Cardiac muscle cell (in vitro differentiated cells and primary cell): ENCODE measurements at regions not wholly inside any gene's neighbourhood (a gene's known extent, or its start where the extent isn't known, plus 50 kb on each side); places are given as distances from the start of the nearest gene placed in this dataset.

ENCODE experiments used
- DNase-seq, 2 donors: peaks; one replicate each; pipeline versions ENCODE4 v3.0.0 to v3.0.0-alpha.2; 2010 to 2017; ENCODE audit warnings: low read depth in 1 of 2, low spot score in 1 of 2
- H3K27ac ChIP-seq: fragments of 200-600 bp; sonication (generic); 2 replicates; pipeline ENCODE4 v1.5.1; 2016
- H3K27me3 ChIP-seq: fragments of 200-600 bp; sonication (generic); 2 replicates; pipeline ENCODE4 v1.6.0; 2016; ENCODE audit warnings: control low read depth
- H3K36me3 ChIP-seq: fragments of 200-600 bp; sonication (generic); 2 replicates; pipeline ENCODE4 v1.5.1; 2016; ENCODE audit warnings: control low read depth
- H3K4me1 ChIP-seq: fragments of 200-600 bp; sonication (generic); 2 replicates; pipeline ENCODE4 v1.8.1; 2017; ENCODE audit warnings: low read depth, mild to moderate bottlenecking, mixed run types
- H3K4me3 ChIP-seq: fragments of 200-600 bp; sonication (generic); 2 replicates; pipeline ENCODE4 v1.5.1; 2016; ENCODE audit warnings: mild to moderate bottlenecking
- H3K9me3 ChIP-seq: fragments of 200-600 bp; sonication (generic); 2 replicates; pipeline ENCODE4 v1.5.1; 2017; ENCODE audit warnings: low read depth, mild to moderate bottlenecking, control low read depth
- TF ChIP-seq, protein P1 (sequence below): IDR thresholded peaks from 2 replicates; pipeline ENCODE4 v1.5.1; 2012; ENCODE audit warnings: low read depth, mild to moderate bottlenecking, low read length

DNA sequence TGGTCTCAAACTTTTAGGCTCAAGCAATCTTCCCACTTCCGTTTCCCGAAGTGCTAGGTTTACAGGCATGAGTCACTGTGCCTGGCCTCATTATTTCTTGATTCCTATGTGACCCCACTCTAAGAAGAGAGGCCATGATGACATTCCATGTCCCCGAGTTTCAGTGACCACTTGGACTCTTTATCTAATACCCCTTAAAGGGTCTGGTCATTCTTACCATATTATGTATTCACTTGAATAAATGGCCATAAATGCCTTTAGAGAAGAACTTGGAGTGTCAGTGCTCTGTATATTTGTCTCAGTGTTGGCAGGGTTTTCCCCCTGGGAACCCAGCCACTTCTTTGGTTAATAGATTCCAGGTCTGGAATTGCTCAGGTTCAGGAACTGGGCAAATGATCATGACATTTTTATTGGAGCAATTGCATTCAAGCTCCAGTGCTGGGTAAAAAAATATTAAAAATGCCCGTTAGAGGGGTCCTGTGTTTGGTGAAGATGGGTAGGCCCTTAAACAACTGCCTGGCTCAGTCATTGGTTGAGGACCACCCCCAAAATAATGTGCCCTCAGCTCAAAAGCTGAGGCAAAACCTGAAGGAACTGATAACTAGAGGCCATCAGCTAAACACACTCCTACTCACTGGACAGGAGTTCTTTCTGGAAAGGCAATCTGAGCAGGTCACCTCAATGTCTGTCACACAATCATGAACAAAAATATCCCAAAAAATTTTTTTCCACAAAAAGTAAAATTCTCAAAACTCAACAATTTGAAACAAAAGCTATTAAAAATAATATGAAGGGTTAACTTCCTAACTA lies 186.6 kb upstream of the ZNF608 start:
- DNase-seq: peak in 1 of 2 donors; percentile 57

DNA sequence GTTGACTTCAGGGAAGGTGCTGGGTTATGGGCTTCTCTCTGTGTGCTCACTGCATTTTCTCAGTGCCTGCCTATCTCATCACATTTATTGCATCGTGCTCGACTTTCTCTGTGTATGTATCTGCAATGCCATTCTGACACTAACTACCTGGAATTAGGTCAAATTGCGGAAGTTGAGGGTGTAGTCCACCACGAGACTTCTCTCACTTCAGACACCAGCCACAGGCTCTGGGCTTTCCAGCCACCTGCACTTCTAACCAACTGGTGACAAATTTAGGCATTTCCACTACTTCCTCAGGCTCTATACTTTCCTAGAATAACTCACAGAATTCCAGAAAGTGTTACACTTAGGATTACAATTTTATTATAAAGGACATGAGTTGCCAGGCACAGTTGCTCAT lies 188.6 kb upstream of the ZNF608 start:
- TF ChIP-seq, protein P1, sequence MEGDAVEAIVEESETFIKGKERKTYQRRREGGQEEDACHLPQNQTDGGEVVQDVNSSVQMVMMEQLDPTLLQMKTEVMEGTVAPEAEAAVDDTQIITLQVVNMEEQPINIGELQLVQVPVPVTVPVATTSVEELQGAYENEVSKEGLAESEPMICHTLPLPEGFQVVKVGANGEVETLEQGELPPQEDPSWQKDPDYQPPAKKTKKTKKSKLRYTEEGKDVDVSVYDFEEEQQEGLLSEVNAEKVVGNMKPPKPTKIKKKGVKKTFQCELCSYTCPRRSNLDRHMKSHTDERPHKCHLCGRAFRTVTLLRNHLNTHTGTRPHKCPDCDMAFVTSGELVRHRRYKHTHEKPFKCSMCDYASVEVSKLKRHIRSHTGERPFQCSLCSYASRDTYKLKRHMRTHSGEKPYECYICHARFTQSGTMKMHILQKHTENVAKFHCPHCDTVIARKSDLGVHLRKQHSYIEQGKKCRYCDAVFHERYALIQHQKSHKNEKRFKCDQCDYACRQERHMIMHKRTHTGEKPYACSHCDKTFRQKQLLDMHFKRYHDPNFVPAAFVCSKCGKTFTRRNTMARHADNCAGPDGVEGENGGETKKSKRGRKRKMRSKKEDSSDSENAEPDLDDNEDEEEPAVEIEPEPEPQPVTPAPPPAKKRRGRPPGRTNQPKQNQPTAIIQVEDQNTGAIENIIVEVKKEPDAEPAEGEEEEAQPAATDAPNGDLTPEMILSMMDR: no peak
- Histone ChIP-seq H3K27ac (no peak overlapping the region), H3K27me3 (no peaks in the 10 kb centered on the region), H3K4me3 (no peak overlapping the region), H3K4me1 (no peaks in the 10 kb centered on the region), H3K36me3 (no peaks in the 10 kb centered on the region), H3K9me3 (no peaks in the 10 kb centered on the region)
- DNase-seq: no peak

More for the DNA sequence above, 186.6 kb upstream of the ZNF608 start:
- Histone ChIP-seq H3K36me3 (no peaks in the 10 kb centered on the region), H3K4me1 (no peaks in the 10 kb centered on the region), H3K27me3 (no peaks in the 10 kb centered on the region), H3K4me3 (no peak overlapping the region), H3K27ac (no peak overlapping the region), H3K9me3 (no peaks in the 10 kb centered on the region)
- TF ChIP-seq, protein P1: no peak

DNA sequence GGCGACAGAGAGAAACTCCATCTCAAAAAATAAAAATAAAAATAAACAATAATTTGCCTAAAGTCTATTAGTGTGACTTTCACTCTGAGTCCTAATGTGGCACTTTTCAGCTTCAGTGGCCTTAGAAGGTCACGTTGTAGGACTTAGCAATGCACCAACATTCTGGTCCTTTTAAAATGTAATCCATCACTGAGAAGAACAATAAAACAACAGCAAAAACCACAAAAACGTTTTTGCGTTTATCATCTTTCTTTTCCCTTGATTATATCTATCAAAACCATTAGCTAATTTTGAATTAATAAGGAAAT lies 190.1 kb upstream of the ZNF608 start:
- Histone ChIP-seq H3K9me3 (no peaks in the 10 kb centered on the region), H3K4me1 (no peaks in the 10 kb centered on the region), H3K36me3 (no peaks in the 10 kb centered on the region), H3K27me3 (no peaks in the 10 kb centered on the region), H3K27ac (no peak overlapping the region), H3K4me3 (no peak overlapping the region)
- TF ChIP-seq, protein P1: no peak
- DNase-seq: no peak

DNA sequence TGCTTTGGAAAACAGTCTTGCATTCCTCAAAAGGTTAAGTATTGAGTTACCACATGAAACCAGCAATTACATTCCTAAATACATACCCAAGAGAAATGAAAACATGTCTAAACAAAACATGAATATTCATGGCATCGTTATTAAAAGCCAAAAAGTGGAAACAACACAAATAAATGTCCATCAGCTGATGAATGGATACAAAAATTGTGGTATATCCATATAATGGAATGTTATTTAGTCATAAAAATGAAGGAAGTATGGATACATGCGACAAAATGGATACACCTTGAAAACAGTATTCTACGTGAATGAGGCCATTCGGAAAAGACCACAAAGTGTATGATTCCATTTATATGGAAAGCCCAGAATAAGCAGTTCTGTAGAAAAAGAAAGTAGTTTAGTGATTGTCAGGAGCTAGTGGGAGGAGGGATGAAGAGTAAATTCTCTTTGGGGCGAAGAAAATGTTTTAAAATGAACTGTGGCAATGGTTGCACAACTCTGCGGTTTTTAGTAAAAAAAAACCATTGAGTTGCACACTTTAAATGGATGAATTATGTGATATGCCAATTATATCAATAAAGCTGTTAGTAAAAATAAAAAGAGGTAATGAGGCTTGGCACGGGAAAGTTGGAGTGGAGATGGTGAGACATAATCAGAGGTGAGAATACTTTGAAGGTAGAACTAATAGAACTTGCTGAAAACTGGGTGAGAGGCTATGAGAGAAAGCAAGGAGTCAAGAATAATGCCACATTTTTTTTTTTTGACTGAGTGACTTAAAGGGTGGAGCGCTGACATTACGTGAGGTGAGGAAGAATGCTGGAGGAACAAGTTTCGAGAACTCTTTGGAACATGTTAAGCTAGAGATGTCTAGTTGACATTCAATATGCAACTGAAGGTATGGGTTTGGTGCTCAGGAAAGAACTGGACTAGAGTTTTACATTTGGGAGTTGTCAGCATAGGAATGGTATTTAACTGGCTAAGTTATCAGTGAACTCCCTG lies 194.9 kb upstream of the ZNF608 start:
- Histone ChIP-seq H3K27me3 (no peaks in the 10 kb centered on the region), H3K27ac (no peak overlapping the region), H3K4me3 (no peak overlapping the region), H3K9me3 (no peaks in the 10 kb centered on the region), H3K4me1 (no peaks in the 10 kb centered on the region), H3K36me3 (no peaks in the 10 kb centered on the region)
- TF ChIP-seq, protein P1: no peak
- DNase-seq: no peak

DNA sequence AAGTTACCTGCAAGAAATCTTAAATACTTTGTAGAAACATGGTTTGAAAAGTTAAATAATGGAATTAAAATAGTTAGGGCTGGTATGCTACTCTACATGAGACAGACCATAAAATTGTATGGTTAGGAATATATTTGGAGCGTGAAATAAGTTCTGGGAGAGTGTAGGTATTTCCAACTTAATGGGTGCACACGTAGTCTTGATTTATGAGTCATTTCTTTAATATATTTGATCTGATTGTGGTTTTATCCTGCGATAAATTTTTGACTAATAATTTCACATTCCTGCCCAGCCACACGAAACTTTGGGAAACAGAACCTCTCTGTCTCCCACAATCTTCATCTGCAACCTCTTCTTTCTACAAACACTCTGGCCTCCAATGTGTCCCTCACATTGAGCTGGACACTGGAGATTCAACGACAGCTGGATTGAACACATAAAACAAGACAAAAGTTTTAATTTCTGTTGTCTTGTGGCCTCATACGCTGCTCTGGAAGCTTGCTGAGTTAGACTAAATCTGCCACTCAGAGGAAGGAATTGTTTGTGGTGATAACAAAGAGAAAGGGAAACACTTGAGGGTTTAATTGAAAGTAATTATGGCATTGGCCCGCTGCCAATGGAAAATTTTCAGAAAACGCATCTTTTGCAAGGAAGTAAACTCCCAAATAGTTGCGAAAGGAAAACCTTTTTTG lies 201.8 kb upstream of the ZNF608 start:
- TF ChIP-seq, protein P1: no peak
- no peaks in the 10 kb centered on the region for H3K9me3 ChIP-seq
- peak; percentile 18 to 32 for DNase-seq
- H3K27me3 ChIP-seq: no peaks in the 10 kb centered on the region
- H3K4me3 ChIP-seq: no peak overlapping the region
- no peaks in the 10 kb centered on the region for H3K36me3 ChIP-seq
- no peak overlapping the region for H3K27ac ChIP-seq
- H3K4me1 ChIP-seq: peaks cover 7% of the 10 kb centered on the region
